ENCODE measurements at regions not wholly inside any gene's neighbourhood (a gene's known extent, or its start where the extent isn't known, plus 50 kb on each side); places are given as distances from the start of the nearest gene placed in this dataset.

GRCh38 chr11:31873124-31873523, 62.0 kb upstream of the PAX6 start:
- Mint-ChIP-seq H3K4me1 (peaks cover 60 to 62% of the 10 kb centered on the region in 2 experiments), H3K4me3 (no peak overlapping the region), H3K27me3 (ENCODE audit: low read depth) (peaks cover 53% of the 10 kb centered on the region), H3K36me3 (ENCODE audit: insufficient read depth in 1 of 3, low read depth in 3 of 3) (no peaks in the 10 kb centered on the region), H3K27ac (no peak overlapping the region), H3K9me3 (no peaks in the 10 kb centered on the region)
- Histone ChIP-seq H4K8ac (replicated peaks; ENCODE audit: insufficient read length, low read depth, low read length) (no peak overlapping the region), H3K27me3 (ENCODE audit: insufficient read depth, low read length) (no peaks in the 10 kb centered on the region), H2BK20ac (ENCODE audit: low read depth, low read length, poor library complexity, severe bottlenecking) (no peak overlapping the region), H3K23ac (ENCODE audit: insufficient read length, low read depth, low read length) (no peak overlapping the region), H3K79me2 (ENCODE audit: insufficient read depth, low read length) (no peaks in the 10 kb centered on the region), H3K56ac (ENCODE audit: insufficient read length, low read depth, low read length) (no peak overlapping the region), H3K9me3 (ENCODE audit: control insufficient read depth, low read depth, low read length) (no peaks in the 10 kb centered on the region), H3K4me2 (ENCODE audit: insufficient read depth, insufficient read length, low read length) (no peak overlapping the region), H3K14ac (ENCODE audit: insufficient read depth, low read length) (no peak overlapping the region), H3K27ac (ENCODE audit: insufficient read length, low read depth, low read length) (no peak overlapping the region), H3K9ac (ENCODE audit: extremely low read depth, insufficient read length, low read length) (no peak overlapping the region), H3K79me1 (ENCODE audit: insufficient read depth, low read depth, low read length, poor library complexity, severe bottlenecking) (no peaks in the 10 kb centered on the region), H3K4me1 (ENCODE audit: insufficient read depth, low read length) (peaks cover 5% of the 10 kb centered on the region; the same call in 1 of the 2 replicates), H2BK12ac (ENCODE audit: insufficient read length, low read depth, low read length) (no peak overlapping the region), H3K4ac (ENCODE audit: low read depth, low read length) (no peak overlapping the region), H3K23me2 (ENCODE audit: insufficient read length, low read depth, low read length, poor library complexity, severe bottlenecking) (no peaks in the 10 kb centered on the region), H2BK120ac (ENCODE audit: low read depth, low read length, poor library complexity, severe bottlenecking) (no peak overlapping the region), H2AFZ (ENCODE audit: low read length) (no peak overlapping the region), H3T11ph (ENCODE audit: low read length) (no peak overlapping the region), H4K5ac (ENCODE audit: insufficient read length, low read depth, low read length) (no peak overlapping the region), H4K20me1 (ENCODE audit: control insufficient read depth, insufficient read depth, insufficient read length) (no peaks in the 10 kb centered on the region), H3K18ac (ENCODE audit: insufficient read length, low read depth, low read length) (no peak overlapping the region), H2BK15ac (ENCODE audit: low read depth, low read length) (no peak overlapping the region), H2BK5ac (ENCODE audit: insufficient read length, low read length) (no peak overlapping the region), H4K91ac (ENCODE audit: insufficient read length, low read depth, low read length) (no peak overlapping the region), H2AK5ac (ENCODE audit: insufficient read length, low read length) (no peak overlapping the region)
- WGBS (ENCODE audit: extremely low coverage, insufficient read length, low lambda C conversion rate), result no CpG with 5 or more reads among the region's 2 CpGs
- TF ChIP-seq CTCF (conservative IDR thresholded peaks at IDR 0.05), result no peak
- DNase-seq, result no peak
